Neuronal stem cell (in vitro differentiated cells): ENCODE measurements at regions not wholly inside any gene's neighbourhood (a gene's known extent, or its start where the extent isn't known, plus 50 kb on each side); places are given as distances from the start of the nearest gene placed in this dataset.

Experiments
- DNase-seq: peaks from one replicate; pipeline ENCODE4 v3.0.0-alpha.2; 2013; ENCODE audit warnings: low spot score
- H2AFZ ChIP-seq: one replicate; pipeline ENCODE4 v1.6.1; 2013; ENCODE audit warnings: mild to moderate bottlenecking, low read length, inconsistent platforms
- H2AK5ac ChIP-seq: 2 replicates; pipeline ENCODE4 v1.6.1; 2013; ENCODE audit warnings: low read depth, mild to moderate bottlenecking, inconsistent platforms, low read length, moderate library complexity, mixed read lengths
- H2BK120ac ChIP-seq: 2 replicates; pipeline ENCODE4 v1.6.1; 2013; ENCODE audit warnings: low read depth, mild to moderate bottlenecking, inconsistent platforms, low read length, moderate library complexity, mixed read lengths
- H2BK12ac ChIP-seq: one replicate; pipeline ENCODE4 v1.6.1; 2013; ENCODE audit warnings: low read length, inconsistent platforms
- H2BK15ac ChIP-seq: 2 replicates; pipeline ENCODE4 v1.6.1; 2013; ENCODE audit warnings: mild to moderate bottlenecking, low read length, inconsistent platforms, mixed read lengths
- H2BK5ac ChIP-seq: one replicate; pipeline ENCODE4 v1.6.1; 2013; ENCODE audit warnings: inconsistent platforms, mild to moderate bottlenecking, low read length, moderate library complexity
- H3K14ac ChIP-seq: one replicate; pipeline ENCODE4 v1.6.1; 2013; ENCODE audit warnings: low read length, inconsistent platforms
- H3K18ac ChIP-seq: 2 replicates; pipeline ENCODE4 v1.6.1; 2013; ENCODE audit warnings: low read length, inconsistent platforms
- H3K23ac ChIP-seq: 2 replicates; pipeline ENCODE4 v1.6.1; 2013; ENCODE audit warnings: low read depth, mild to moderate bottlenecking, mixed read lengths, low read length, inconsistent platforms; ENCODE audit not compliant: poor library complexity
- H3K27ac ChIP-seq: replicated peaks from 3 replicates; pipeline ENCODE4 v1.5.1; 2013; ENCODE audit warnings: low read length, inconsistent platforms
- H3K27me3 ChIP-seq, 3 experiments: 2 replicates each; pipeline ENCODE4 v1.6.1; 2013; ENCODE audit warnings: low read length in 3 of 3, mild to moderate bottlenecking in 2 of 3, inconsistent platforms in 1 of 3, low read depth in 1 of 3, mixed read lengths in 1 of 3, moderate library complexity in 1 of 3; ENCODE audit not compliant: control insufficient read depth in 3 of 3, insufficient read depth in 3 of 3
- H3K36me3 ChIP-seq, 2 donors: replicated peaks in 1 of 2; 2 replicates each; pipeline ENCODE4 v1.6.1; 2013; ENCODE audit warnings: low read length in 2 of 2; ENCODE audit not compliant: control insufficient read depth in 2 of 2, insufficient read depth in 2 of 2
- H3K4ac ChIP-seq: 2 replicates; pipeline ENCODE4 v1.6.1; 2013; ENCODE audit warnings: inconsistent platforms, mild to moderate bottlenecking, low read length, moderate library complexity
- H3K4me1 ChIP-seq, 2 donors: 1 replicate in 1 of 2; 2 replicates in 1 of 2; pipeline ENCODE4 v1.6.1; 2013; ENCODE audit warnings: low read length in 2 of 2, low read depth in 1 of 2; ENCODE audit not compliant: control insufficient read depth in 2 of 2, insufficient read depth in 1 of 2
- H3K4me2 ChIP-seq: one replicate; pipeline ENCODE4 v1.6.1; 2013; ENCODE audit warnings: mild to moderate bottlenecking, low read length, inconsistent platforms; ENCODE audit not compliant: insufficient read depth, poor library complexity, severe bottlenecking
- H3K4me3 ChIP-seq, 2 donors: 2 replicates each; pipeline ENCODE4 v1.5.1; 2013; ENCODE audit warnings: low read length in 2 of 2, mild to moderate bottlenecking in 2 of 2, inconsistent platforms in 1 of 2, moderate library complexity in 1 of 2
- H3K79me1 ChIP-seq: one replicate; pipeline ENCODE4 v1.6.1; 2013; ENCODE audit warnings: low read depth, mild to moderate bottlenecking, inconsistent platforms, low read length, moderate library complexity
- H3K9ac ChIP-seq: one replicate; pipeline ENCODE4 v1.6.1; 2013; ENCODE audit warnings: mild to moderate bottlenecking, low read depth, low read length, inconsistent platforms; ENCODE audit not compliant: poor library complexity
- H3K9me3 ChIP-seq, 2 donors: replicated peaks in 1 of 2; 2 replicates each; pipeline versions ENCODE3 to v1.6.1; 2013; ENCODE audit warnings: low read length in 2 of 2, mild to moderate bottlenecking in 2 of 2, inconsistent platforms in 1 of 2, low read depth in 1 of 2, mixed read lengths in 1 of 2, moderate library complexity in 1 of 2; ENCODE audit not compliant: control insufficient read depth in 2 of 2, insufficient read depth in 1 of 2
- H4K8ac ChIP-seq: one replicate; pipeline ENCODE4 v1.6.1; 2013; ENCODE audit warnings: low read depth, mild to moderate bottlenecking, inconsistent platforms, low read length, moderate library complexity
- H4K91ac ChIP-seq: one replicate; pipeline ENCODE4 v1.6.1; 2013; ENCODE audit warnings: low read length, low read depth, mild to moderate bottlenecking, inconsistent platforms; ENCODE audit not compliant: poor library complexity
- WGBS, 2 donors: extraction: QIAGEN DNeasy Blood & Tissue Kit; methylation state at CpG; one replicate each; pipeline ENCODE4 v1.1.7; 2013; ENCODE audit warnings: missing lambda C conversion rate in 2 of 2, mixed read lengths in 1 of 2; ENCODE audit not compliant: insufficient read length in 2 of 2, insufficient replicate concordance in 1 of 2; ENCODE audit errors: extremely low coverage in 2 of 2; 5-methylcytosine and 5-hydroxymethylcytosine counted together

- H3K9ac ChIP-seq = no peak overlapping the region
- H2BK12ac ChIP-seq = no peak overlapping the region
- no peak for DNase-seq
- H3K27ac ChIP-seq = no peak overlapping the region
- no peak overlapping the region for H3K23ac ChIP-seq
- no peak overlapping the region for H3K4me2 ChIP-seq
- H2BK120ac ChIP-seq = no peak overlapping the region
- no peak overlapping the region for H2BK5ac ChIP-seq
- no peaks in the 10 kb centered on the region for H3K4me1 ChIP-seq
- no peak overlapping the region for H4K91ac ChIP-seq
- H3K79me1 ChIP-seq = no peaks in the 10 kb centered on the region
- no peak overlapping the region for H3K18ac ChIP-seq
- no peak overlapping the region for H4K8ac ChIP-seq
- H3K4me3 ChIP-seq = no peak overlapping the region
- no peaks in the 10 kb centered on the region for H3K9me3 ChIP-seq
- no peaks in the 10 kb centered on the region for H3K36me3 ChIP-seq
- no peak overlapping the region for H2AK5ac ChIP-seq
- H3K14ac ChIP-seq = no peak overlapping the region
- H2AFZ ChIP-seq = no peak overlapping the region
- no peaks in the 10 kb centered on the region for H3K27me3 ChIP-seq
- no CpG with 5 or more reads among the region's 2 CpGs for WGBS, 2 donors
- H2BK15ac ChIP-seq = no peak overlapping the region
- H3K4ac ChIP-seq = no peak overlapping the region
Observed at GRCh38 chr14:49044981-49045380, 541.2 kb downstream of the RPS29 start.

GRCh38 chr14:49036984-49037516 is 549.1 kb downstream of the RPS29 start:
- no peak overlapping the region for H3K4ac ChIP-seq
- H2BK120ac ChIP-seq = no peak overlapping the region
- no peaks in the 10 kb centered on the region for H3K9me3 ChIP-seq
- WGBS, 2 donors = no CpG with 5 or more reads among the region's 8 CpGs
- no peak overlapping the region for H2AFZ ChIP-seq
- H3K4me3 ChIP-seq = no peak overlapping the region
- DNase-seq = no peak
- no peaks in the 10 kb centered on the region for H3K4me1 ChIP-seq
- no peak overlapping the region for H3K9ac ChIP-seq
- H2BK15ac ChIP-seq = no peak overlapping the region
- H2AK5ac ChIP-seq = no peak overlapping the region
- no peak overlapping the region for H3K4me2 ChIP-seq
- no peak overlapping the region for H3K14ac ChIP-seq
- H3K36me3 ChIP-seq = no peaks in the 10 kb centered on the region
- no peak overlapping the region for H2BK5ac ChIP-seq
- no peak overlapping the region for H2BK12ac ChIP-seq
- H3K18ac ChIP-seq = no peak overlapping the region
- H4K8ac ChIP-seq = no peak overlapping the region
- H3K23ac ChIP-seq = no peak overlapping the region
- H3K27me3 ChIP-seq = no peaks in the 10 kb centered on the region
- H3K27ac ChIP-seq = no peak overlapping the region
- H4K91ac ChIP-seq = no peak overlapping the region
- no peaks in the 10 kb centered on the region for H3K79me1 ChIP-seq

DNA sequence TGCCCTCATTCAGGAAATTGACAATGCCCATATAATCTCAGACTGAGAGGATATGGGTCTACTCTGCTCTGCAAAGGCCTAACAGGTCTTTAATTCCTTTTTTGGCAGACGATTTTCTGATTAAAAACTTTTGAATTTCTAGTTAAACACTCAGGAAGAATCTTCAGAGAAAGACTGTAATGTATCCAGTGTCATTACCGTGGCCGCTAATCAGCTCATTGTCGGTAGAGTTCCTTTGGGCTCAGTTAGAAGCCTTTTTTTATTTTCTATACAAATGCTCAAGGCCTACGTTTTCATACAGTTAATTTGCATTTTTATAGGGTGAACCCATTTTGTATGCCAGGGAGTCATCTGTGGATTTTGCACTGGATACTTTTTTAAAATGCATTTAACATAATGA is 549.9 kb downstream of the RPS29 start:
- H3K27ac ChIP-seq = no peak overlapping the region
- H3K79me1 ChIP-seq = no peaks in the 10 kb centered on the region
- H2AFZ ChIP-seq = no peak overlapping the region
- H3K9me3 ChIP-seq = no peaks in the 10 kb centered on the region
- H2BK12ac ChIP-seq = no peak overlapping the region
- H3K4me3 ChIP-seq = no peak overlapping the region
- no peaks in the 10 kb centered on the region for H3K27me3 ChIP-seq
- no peak overlapping the region for H2AK5ac ChIP-seq
- no peaks in the 10 kb centered on the region for H3K36me3 ChIP-seq
- no peak overlapping the region for H3K4ac ChIP-seq
- no peak overlapping the region for H2BK15ac ChIP-seq
- H3K14ac ChIP-seq = no peak overlapping the region
- DNase-seq = no peak
- no CpG with 5 or more reads among the region's 5 CpGs for WGBS, 2 donors
- H2BK5ac ChIP-seq = no peak overlapping the region
- H4K91ac ChIP-seq = no peak overlapping the region
- no peak overlapping the region for H3K18ac ChIP-seq
- no peak overlapping the region for H4K8ac ChIP-seq
- no peaks in the 10 kb centered on the region for H3K4me1 ChIP-seq
- H2BK120ac ChIP-seq = no peak overlapping the region
- H3K23ac ChIP-seq = no peak overlapping the region
- H3K9ac ChIP-seq = no peak overlapping the region
- H3K4me2 ChIP-seq = no peak overlapping the region

DNA sequence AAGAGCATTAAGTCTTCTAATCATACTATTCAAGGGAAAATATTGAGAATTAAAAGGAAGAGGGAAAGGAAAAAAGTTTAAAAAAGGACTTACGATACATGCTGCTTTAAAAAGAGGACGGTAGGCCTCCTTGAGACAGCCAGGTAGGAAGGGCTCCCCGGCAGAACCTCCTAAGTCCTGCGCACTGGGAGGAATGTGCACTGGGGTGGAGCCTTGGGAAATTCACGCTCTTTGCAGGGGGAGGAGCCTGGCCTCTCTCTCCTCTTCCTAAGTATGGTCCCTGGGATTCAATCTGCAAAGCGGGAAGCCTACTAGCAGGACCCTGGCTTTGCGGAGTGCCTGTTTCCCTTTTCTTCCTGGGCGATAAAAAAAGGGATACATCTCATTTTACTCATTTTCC is 553.0 kb downstream of the RPS29 start:
- Histone ChIP-seq H3K18ac (no peak overlapping the region), H3K9me3 (no peaks in the 10 kb centered on the region), H2BK120ac (no peak overlapping the region), H3K79me1 (no peaks in the 10 kb centered on the region), H3K23ac (no peak overlapping the region), H3K4ac (no peak overlapping the region), H3K4me3 (no peak overlapping the region), H3K36me3 (no peaks in the 10 kb centered on the region), H3K9ac (no peak overlapping the region), H2AK5ac (no peak overlapping the region), H3K4me1 (no peaks in the 10 kb centered on the region), H3K27me3 (no peaks in the 10 kb centered on the region), H2BK5ac (no peak overlapping the region), H2BK15ac (no peak overlapping the region), H4K91ac (no peak overlapping the region), H3K4me2 (no peak overlapping the region), H3K27ac (no peak overlapping the region), H3K14ac (no peak overlapping the region), H4K8ac (no peak overlapping the region), H2AFZ (no peak overlapping the region), H2BK12ac (no peak overlapping the region)
- DNase-seq = no peak
- no CpG with 5 or more reads among the region's 8 CpGs for WGBS, 2 donors
